Kidney tubule cell (primary cell): ENCODE measurements at regions not wholly inside any gene's neighbourhood (a gene's known extent, or its start where the extent isn't known, plus 50 kb on each side); places are given as distances from the start of the nearest gene placed in this dataset.

Source experiments
- DNase-seq: peaks from one replicate; pipeline ENCODE4 v3.0.0-alpha.2; 2018; ENCODE audit warnings: low spot score

- no peak for DNase-seq
Observed at GRCh38 chr2:15780234-15780633, 160.1 kb upstream of the MYCN start.

DNA sequence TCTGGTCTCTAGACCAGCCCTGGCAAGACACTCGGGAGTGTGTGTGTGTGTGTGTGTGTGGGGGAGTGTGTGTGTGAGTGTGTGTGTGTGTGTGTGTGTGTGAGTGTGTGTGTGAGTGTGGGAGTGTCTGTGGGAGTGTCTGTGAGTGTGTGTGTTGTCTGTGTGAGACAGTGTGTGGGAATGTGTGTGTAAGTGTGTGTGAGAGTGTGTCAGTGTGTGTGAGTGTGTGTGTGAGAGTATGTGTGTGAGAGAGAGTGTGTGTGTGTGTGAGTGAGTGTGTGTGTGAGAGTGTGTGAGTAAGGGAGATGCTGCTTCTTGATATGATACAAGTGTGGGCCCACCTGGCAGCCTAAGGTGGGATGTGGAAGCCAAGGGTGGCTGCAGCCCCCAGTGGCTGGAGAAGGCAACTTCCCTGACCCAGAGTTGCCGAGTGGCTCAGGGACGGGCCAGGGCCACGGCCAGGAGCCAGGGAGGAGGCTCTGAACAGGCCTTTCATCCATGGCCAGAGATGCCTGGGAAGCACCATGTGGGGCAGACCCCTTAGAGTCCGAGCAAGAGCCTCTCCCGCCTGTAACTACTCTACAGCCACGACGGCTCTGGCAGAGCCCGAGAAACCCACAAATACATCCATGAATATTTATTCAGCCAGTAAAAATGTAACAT, 159.3 kb upstream of the MYCN start:
- no peak for DNase-seq

- peak; percentile 68 for DNase-seq
Observed at GRCh38 chr2:15782009-15782751, 158.2 kb upstream of the MYCN start.

DNA sequence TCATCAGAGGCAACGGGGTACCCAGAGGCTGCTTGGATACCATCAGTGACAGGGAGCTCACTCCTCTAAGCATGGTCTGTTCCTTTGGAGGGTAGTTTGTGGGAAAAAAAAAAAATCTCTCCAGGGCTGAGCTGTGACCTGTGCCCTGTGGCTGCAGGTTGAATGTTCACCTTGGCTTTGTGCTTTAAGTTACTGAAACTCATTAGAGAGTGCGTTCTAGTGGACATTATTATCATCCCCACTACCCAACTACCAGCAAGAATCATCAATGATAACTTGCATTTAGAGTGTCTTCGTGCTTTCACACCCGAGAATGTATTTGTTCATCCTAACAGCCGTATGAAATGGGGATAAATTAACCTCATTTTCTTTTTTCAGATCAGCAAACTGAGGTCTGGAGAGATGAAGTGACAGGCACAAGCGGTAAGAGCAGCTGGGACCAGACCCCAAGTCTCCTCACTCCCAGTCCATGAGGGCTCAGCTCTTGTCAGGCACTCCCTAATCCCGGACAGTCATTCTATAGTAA, 157.5 kb upstream of the MYCN start:
- no peak for DNase-seq

DNA sequence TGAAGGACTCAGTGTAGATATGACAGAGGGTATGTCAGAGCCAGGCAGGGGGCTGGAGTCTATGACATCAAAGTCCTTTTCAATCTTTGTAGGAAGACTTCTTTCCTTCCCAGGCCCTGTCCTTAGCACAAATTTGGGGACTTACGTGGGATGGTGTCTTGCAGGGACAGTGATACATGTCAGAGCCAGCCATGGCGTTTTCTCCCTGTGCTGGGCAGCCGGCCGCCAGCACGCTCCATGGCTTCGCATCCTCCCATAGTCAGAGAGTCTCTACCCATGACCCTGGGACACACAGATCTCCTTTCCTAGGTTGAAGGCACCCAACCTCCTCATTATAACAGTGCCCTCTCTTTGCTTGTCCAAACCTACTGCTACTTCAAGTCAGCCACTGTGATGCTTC, 156.9 kb upstream of the MYCN start:
- DNase-seq: no peak

GRCh38 chr2:15784106-15784885, 156.1 kb upstream of the MYCN start:
- no peak for DNase-seq

DNA sequence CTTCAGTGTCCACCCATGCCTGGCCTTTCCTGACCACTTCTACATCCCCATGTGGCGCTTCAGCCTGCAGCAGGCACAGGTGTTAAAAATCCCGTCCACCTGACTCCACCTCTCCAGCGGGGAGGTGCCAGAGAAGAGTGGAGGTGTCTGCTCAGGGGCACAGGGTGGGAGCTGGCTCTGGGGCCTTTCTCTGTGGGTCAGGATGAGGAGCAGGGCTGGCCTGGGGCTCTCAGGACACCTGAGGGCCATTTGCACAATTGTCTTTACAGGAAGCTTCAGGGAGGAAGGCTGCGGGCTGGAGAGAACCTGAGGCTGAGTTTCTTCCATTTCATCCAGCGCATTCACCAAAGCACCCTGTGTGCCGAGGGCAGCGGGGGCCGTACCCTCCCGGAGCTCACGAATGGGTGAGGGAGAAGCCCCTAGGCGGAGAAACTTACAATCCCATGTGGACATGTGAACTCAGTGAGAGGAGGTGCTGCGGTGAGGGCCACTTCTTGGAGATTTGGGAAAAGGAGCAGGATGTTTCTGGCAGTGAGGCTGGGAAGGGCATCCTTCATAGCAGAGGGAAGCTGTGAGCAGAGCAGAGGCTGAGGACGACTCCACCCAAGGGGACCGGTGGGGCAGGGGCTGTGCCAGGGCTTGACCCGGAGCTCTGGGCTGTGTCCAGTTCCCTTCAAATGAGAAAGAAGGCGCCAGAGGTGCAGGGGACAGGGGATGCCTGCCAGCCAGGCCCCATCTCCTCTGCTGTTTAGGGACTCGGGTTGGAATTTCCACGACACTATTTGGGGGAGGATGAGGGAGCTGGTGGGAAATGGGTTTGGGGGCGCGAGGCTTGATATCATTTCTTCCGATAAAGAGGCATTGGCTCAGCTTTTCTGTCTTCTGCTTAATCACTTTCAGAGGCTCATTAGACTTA, 155.2 kb upstream of the MYCN start:
- DNase-seq: no peak

- no peak for DNase-seq
Observed at GRCh38 chr2:15786003-15786654, 154.2 kb upstream of the MYCN start.

GRCh38 chr2:15786901-15787300, 153.4 kb upstream of the MYCN start:
- DNase-seq: no peak

- no peak for DNase-seq
Observed at GRCh38 chr2:15787535-15788454, 152.6 kb upstream of the MYCN start.

- DNase-seq: no peak
Observed at GRCh38 chr2:15788455-15788829, 151.9 kb upstream of the MYCN start.

DNA sequence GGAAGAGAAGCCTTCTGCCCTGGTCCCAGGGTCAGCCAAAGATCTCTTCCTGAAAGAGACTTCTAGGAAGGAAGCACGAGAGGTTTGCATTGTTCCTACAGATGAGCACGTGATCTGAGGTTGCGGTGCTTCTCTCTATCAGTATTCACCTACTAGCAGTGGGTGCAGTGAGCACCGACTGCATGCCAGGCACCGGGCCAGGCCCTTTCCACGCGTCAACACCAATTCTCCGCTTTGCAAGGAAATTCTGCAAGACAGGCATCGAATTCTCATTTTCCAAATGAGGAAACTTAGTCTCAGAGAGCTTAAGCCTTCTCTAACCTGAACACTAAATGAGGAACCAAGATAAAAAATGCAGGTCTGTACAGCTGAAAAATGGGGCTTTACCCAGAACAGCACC, 151.5 kb upstream of the MYCN start:
- DNase-seq: no peak

- no peak for DNase-seq
Observed at GRCh38 chr2:15789381-15790062, 150.8 kb upstream of the MYCN start.

DNA sequence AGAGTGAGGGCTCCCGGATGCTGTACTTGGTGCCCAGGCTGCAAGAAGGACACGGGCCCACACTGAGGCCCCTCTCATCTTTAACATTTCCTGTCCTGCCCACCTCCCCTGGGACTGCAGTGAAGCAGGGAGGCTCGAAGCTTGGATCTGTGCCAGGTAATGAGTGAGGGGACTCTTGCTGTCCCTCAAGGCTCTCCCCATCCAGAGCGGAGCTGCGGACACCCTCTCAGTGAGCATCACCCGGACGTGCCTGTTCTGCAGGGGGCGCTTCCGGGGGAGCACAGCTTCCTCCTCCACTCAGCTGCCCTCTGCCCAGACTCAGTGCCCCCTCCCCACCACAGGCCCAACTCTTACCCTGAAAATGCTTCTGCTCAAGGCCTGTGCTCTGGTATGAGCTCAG, 150.0 kb upstream of the MYCN start:
- DNase-seq: no peak

GRCh38 chr2:15790838-15791237, 149.5 kb upstream of the MYCN start:
- no peak for DNase-seq

GRCh38 chr2:15791294-15791693, 149.1 kb upstream of the MYCN start:
- DNase-seq: no peak

DNA sequence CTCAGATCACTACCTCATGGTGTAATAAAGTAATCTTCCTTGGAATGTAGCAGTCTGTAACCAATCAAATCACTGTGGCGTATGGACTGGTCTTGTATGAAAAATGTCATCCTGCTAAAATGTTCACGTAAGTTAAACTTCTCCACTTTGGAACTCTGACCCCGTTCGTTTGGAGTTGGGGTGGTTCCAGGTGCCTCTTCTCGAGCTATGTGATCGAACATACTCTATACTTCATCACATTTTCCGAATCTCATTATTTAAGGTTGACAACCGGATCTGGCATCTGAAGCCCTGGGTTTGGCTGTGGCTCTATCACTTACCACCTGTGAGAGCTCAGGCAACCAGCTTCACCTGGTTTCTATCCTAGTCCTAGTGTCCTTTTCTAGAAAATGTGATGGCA, 148.0 kb upstream of the MYCN start:
- DNase-seq: no peak

- no peak for DNase-seq
Observed at GRCh38 chr2:15793078-15793913, 147.1 kb upstream of the MYCN start.

DNA sequence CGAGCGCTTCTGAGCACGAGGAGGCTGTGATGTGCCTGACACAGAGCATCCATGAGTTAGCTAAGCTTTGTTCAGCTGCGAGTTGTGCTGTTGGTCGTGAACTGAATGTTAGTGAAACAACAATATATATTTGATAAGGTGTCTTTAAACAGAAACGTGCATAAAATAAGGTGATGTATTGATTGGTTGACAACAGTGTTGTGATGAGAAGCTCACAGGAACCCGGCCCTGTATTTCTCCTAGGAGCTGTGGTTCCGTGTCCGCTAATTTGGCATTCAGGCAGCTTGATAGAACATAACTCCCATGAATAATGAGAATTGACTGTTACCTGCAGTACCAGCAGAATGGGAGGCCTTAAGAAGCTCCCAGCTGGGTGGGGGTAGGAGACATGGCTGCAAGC, 146.4 kb upstream of the MYCN start:
- DNase-seq: no peak
